ENCODE measurements at regions not wholly inside any gene's neighbourhood (a gene's known extent, or its start where the extent isn't known, plus 50 kb on each side); places are given as distances from the start of the nearest gene placed in this dataset.

DNA sequence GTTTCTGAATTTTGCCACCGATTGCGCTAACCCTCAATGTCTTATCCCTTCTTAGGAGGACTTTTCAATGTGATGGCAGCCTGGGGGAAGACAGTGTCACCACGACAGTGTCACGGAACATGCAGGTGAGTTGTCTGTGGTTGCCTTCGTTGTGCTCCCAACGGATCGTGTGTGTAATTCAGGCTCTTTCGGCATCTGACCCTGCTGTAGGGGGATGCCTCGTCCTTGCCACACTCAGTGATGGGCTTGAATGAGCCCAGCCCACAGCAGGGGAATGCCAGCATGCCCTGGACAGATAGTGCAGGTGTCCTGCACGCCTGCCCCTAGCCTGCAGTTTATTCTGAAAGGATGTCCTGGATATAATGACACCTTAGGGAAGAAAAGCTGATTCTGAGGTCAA, 123.8 kb upstream of the RTL1 start:
- DNase-seq = no peak

DNA sequence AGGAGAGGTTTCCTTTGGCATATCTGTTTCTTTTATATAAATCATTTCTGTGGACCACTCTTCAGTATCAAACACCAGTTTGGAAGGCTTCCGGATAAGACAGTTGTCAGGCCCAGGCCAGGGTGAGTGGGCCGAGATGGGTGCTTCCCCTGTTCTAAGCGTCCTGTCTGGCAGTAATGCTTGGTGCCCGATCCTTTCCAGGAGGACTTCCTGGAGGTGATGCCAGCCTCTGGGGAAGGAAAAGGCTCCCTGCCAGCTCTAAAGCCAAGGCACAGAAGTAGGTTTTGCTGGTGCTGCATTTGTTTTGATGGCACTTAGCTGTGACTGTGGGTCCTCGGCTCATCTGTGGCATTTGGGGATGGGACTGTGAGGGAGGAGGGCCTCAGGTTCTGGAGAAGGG, 124.4 kb upstream of the RTL1 start:
- DNase-seq = no peak

DNA sequence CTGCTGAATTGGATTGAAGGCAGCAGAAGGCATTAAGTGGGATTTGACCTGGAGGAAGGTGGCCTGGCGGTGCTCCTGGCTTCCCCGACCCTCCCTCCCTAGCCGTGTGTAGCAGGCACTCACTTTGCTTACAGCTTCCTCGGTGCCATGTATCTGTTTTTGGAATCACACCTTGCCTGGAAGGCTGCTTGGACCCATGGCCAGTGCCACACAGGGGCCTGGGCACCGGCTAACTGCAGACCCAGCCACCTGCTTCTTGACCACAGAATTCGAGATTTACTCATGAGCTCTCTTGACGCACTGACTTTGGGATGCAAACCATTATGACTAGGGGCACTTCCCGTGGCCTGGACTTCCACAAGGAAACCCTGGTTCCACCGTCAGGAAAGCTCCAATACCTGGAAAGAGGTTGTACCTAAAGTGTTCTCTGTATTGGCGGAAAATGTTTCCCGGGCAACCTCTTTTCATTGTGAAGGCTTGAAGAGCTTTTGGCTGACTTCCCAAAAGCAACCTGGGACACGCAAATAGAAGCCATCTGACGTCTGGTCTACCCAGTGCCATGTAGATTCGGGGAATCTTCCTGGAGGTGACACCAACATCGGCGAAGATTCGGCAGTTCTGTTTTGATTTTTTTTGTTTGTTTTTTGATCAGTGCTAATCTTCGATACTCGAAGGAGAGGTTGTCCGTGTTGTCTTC, 125.6 kb upstream of the RTL1 start:
- DNase-seq = no peak

DNA sequence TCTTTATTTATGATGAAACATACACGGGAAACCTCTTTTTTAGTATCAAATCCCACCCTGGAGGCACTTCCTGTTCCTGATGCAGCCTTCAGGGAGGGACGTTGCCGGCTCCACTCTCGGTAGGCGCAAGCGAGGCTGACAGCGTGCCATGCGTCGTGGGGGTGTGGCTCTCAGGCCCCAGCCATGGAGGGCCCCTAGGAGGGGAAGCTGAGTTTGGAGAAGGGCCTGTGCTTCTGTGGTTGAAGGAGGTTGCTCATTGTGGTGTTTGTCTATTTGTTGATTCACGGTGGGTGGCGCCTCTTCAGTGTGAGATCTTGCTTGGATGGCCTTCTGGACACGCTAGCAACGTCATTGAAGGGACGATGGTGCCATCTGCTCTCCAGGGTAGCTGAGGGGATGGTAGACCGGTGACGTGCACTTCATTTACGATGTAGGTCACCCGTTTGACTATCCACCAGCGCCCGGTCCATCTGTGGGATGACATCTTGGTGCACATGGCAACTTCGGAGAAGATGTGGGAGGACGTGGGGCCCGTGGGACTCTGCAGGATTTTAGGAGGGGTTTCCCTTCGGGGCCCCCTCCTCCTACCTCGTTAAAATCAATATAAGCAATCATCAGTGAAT, 126.3 kb upstream of the RTL1 start:
- DNase-seq = no peak

DNA sequence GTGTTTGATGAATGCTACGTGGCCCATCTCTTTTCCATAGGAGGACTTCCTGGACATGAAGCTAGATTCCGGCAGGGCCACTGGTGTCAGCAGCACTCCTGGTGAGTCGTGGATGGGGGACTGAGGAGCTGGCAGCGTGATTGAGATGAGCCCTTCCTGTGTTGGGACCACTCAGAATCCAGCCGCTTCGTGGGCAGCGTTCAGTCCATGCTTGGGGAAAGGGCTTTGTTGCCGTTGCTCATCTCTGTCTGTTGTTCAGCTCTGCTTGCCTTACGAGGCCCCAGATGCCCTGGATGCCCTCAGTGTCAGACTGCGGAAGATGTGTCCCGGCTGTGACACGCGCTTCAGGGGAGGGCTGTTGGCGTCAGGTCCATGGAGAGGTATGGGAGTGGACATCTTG, 127.1 kb upstream of the RTL1 start:
- no peak for DNase-seq

DNA sequence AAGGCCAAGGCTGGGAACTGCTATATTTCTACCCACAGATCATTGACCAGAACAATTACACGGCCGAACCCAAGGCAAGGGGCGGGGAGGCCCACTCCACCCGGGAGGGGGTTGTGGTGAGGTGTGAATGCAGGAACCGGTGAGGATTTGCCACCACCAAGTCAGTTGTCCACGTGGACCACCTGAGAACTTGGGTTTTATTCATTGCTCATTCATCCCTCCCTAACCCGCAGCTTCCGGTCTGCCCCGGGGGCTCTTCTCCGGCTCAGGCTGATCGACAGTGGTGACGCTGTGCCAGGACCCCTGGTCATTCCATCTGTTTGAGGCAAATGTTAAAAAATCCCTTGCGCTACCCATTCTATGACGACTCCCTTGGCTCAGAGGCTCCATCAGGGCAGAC, 127.7 kb upstream of the RTL1 start:
- no peak for DNase-seq

DNA sequence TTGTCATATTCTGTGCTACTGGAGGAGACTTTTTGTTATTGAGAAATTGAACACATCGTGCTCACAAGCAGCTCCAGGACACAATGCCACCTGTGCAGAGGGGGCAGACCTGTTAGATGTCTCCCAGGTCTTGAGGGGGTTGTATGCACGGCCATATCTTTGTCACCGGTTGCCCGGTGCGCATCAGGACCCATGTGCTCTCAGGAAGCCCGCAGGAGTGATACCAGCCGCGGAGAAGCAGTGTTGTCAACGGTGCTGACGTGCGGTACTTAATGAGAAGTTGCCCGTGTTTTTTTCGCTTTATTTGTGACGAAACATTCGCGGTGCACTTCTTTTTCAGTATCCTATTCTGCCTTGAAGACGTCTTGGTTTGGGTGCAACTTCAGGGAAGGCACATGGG, 128.2 kb upstream of the RTL1 start:
- no peak for DNase-seq

DNA sequence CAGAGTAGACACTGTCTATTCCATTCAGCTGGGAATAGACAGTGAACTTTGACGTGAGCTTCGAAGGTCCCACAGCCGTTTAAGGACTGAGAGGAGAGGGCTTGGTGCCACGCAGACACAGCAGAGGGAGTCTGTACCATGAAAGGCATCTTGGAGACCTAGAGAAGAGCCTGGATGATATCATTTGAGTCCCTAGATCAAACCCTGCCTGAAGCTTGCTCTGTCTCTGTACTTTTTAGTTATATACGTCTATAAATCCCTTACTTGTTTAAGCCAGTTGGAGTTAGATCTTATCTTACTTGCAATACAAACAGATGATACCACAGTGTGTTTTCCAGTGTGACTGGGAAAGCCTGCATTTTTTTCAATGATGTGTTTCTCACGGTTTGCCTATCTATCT, 128.9 kb upstream of the RTL1 start:
- no peak for DNase-seq

DNA sequence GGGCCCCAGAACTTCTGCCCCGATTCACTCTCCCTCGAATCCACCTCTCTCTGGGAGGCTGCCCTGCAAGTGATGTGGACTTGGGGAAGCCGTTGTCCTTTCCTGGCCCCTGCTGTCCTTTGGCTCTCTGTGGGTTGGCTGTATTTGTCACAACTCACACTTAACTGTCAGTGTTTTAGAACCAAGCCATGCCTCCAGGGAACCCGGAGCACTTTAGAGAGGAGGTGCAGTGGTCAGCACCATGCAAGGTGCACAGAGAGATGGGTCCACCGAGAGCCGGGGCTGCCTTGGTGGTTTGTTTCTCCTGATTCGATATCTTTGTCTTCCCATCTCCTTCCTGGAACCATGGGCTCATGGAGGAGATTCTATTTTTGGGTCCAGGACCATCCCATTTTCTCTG, 129.5 kb upstream of the RTL1 start:
- no peak for DNase-seq

DNA sequence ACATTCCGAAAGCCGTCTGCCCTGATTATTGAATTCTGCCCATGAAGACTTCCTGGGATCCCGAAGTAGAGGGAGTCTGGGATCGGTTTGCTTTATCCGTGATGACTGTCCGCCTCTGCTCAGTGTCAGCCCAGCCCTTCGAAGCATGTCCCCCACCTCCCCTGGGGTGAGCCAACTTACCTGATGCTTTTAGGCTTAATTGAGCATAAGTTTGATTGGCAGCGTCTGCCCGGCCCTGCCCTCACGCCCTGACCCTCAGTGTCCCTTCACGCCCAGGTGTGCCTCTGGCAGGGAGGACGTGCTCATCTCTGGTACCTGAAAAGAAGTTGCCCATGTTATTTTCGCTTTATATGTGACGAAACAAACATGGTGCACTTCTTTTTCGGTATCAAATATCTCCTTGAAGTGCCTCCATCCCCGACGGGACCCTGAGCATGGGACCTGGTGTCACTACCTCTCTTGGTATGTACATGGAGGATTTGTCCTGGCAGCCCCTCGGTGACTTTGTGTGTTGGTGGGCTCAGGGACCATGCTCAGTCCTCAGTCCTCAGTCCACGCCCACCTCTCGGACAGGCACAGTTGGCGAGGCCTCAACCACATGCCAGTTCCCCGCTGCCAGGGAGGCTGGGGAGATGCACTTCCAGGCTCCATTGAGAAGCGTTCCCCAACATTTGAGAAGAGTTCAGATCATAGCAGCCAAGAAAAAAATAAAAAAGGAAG, 130.1 kb upstream of the RTL1 start:
- no peak for DNase-seq

DNA sequence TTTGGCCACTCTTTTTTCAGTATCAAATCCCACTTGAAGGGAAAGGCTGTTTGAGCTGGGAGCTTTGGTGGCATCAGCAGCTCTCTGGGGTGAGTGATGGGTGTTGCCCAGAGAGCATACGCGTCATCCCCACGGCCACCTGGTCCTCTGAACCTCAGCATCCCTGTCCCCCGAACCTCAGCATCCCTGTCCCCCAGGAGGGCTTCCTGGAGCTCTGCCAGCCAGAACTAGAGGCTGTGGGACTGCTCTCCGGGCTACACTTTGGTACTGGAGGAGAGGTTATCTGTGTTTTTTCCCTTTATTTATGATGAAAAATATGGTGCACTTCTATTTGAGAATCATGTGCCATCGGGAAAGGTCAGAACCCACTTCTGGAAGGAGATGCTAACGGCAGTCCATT, 131.5 kb upstream of the RTL1 start:
- no peak for DNase-seq

DNA sequence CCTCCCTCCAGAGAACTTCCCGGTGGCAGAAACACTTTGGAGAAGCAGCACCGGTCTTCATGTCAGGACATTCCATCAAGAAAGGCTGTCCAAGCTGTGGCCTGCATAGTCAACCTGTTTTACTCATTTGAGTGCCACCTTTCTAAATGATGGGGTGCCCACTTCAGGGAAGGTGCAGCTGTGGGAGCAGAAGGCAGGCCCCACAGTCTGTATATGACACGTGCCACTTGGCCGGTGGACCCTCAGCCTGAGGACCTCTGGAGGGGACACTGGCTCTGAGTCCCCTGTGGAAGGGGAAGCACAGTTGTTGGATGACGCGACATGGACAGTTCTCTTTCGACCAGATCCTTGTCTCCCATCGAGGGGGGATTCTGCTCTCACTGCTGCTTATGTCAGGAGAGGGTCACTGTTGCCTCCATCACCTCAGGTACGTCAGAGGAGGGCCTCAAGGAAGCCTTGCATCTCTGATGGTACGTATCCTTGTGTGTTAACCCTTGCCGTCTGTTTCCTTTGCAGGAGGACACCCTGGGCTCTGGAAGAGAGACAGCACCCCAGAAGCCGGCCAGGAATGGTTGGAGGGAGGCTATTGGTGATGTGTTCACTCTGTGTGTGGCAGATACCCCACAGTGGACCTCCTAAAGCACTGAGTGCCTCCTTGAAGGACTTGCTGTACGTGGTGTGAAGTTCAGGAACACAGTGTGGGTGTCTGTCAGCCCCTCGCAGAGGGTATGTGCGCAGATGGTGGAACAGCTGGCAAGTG, 132.1 kb upstream of the RTL1 start:
- DNase-seq = no peak

DNA sequence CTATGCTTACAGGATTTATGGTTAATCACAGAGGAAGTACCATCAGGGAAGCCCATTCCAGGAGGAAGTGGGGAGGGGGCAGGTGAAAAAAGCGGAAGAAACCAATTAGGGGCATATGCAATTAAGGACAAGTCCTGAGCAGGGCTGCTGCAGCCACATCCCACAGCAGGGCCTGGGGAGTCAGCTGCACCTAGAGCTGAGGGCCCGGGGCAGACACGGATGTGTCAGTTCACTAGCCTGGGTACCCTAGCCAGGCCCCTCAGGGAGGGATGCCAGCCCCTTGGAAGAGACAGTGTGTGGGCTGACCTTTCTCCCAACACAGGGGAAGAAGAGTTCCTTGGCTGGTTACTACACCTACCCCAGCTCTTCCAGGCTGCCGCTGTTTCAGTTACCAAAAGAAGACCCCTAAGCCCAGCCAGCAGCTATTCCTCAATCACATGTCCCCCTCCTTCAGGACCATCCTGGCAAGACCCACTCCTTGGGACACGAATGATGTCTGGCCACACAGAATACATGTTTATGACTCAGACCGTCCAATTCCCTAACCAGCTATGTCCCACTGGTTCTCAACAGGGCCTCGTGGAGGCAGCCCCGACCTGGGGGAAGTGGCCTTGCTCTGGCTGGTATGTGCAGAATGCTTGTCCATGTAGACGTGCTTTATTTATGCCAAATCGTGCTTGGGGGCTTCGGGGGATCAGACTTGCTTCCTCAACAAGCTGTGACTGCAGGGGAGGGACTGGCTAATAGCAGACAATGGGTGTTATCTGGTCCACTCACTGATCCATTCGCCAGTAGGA, 133.7 kb upstream of the RTL1 start:
- no peak for DNase-seq

DNA sequence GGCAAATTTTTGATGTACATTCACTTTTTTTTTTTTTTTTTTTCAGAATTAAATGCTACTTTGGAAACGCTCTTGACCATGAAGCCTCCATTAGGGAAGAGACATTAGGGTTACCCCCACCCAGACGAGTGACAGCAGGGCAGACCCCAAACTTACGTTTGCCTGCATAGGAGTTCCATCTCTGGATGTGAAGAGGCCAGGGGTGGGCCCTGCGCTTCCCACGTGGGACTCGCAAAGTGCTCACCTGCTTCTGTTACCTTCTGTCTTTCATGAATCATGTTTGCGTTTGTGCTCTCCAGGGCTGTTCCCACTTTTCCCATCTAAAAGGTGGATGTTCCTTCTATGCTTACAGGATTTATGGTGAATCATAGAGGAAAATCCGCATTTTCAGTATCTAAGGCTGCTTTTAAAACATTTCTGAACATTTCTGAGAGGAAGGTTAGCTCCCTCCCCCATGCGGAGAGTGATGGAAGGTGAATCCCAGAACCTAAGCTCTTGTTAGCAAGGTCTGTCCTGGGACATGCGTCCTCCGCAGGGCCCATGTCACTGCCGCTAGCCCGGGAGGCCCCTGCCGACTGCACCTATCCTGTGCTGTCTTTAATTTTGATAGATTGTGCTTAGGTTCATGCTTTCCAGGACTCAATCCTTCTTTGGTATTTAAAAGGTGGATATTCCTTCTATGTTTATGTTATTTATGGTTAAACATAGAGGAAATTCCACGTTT, 135.7 kb upstream of the RTL1 start:
- no peak for DNase-seq

DNA sequence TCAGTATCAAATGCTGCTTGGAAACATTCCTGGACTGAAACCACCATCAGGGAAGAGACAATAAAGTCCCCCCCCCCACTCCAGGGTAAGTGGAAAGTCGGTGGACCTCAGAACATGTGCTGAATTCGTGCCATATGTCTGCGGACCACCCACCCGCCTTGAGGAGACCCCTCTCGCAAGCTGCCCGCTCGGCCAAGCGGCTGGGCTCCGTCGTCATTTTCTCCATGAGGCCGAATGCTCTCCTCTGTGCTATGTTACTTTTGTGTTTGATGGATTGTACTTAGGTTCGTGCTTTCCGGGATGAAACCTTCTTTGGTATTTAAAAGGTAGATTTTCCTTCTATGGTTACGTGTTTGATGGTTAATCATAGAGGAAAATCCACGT, 136.2 kb upstream of the RTL1 start:
- DNase-seq = no peak

DNA sequence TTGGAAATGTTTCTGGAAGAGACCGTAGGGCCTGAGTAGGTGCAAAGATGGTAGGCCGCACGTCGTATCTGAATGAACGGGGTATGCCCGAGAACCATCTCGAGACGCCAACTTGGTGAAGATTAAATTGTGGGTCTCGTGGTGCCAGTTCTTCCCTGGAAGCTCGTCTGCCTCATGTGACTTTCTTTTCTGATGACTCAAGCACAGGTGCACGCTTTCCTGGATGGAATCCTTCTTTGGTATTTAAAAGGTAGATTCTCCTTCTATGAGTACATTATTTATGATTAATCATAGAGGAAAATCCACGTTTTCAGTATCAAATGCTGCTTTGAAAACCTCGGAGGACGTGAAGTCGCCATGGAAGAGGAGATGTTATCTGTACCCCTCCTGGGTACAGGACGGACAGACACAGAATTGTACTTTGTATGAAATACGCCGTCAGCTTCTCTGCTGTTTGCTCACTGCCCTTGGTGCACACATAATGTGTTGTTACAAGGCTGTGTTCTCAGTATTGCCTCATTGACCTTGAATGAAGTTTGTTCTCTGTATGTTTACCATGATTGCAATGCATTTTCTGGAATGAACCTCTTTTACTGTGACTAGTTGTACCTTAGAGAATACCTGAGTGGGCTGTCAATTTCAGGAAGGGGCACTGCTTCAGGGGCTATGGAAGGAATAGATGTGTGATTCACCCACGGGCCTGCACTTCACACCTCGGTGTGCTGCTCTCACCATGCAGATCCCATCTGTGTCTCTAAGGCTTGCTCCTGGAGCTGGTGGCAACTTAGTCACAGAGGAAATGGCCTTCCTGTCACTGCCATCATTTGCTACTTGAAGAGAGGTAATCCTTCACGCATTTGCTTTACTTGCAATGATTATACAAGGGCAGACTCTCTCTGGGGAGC, 137.3 kb upstream of the RTL1 start:
- no peak for DNase-seq

DNA sequence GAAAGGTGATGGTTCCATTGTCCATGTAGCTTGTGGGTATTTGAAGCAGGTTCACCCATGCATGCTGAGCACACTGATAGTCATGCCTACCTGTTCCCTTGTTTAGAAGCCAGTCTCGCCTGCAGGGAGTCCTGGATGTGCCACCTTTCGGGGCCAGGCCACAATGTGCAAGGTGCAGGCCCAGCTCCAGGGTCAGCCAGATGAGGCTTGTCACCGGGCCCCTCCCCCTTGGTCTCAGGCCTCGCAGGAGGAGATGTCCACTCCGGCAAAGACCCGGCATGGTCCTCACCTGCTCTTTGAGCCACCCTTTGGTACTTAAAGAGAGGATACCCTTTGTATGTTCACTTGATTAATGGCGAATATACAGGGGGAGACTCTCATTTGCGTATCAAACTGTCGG, 140.4 kb upstream of the RTL1 start:
- DNase-seq = no peak

DNA sequence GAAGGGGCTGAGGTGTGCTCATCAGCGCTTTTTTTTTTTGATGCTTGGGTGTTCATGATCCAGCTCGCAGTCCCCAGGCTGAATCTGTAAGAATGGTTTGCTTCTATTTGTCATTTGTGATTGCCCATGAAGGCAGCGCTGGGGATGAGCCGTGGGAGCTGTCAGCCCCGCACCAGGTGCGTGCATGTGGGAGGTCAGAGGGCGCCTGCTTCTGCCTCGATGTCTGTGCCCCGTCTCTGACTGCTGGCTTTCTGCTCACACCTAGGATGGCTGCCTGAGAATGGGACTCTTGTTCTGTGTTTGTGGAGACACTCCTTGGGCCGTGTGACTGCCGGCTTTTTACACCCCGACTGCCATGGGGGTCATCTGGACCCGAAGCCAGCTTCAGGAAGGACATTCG, 141.2 kb upstream of the RTL1 start:
- no peak for DNase-seq

DNA sequence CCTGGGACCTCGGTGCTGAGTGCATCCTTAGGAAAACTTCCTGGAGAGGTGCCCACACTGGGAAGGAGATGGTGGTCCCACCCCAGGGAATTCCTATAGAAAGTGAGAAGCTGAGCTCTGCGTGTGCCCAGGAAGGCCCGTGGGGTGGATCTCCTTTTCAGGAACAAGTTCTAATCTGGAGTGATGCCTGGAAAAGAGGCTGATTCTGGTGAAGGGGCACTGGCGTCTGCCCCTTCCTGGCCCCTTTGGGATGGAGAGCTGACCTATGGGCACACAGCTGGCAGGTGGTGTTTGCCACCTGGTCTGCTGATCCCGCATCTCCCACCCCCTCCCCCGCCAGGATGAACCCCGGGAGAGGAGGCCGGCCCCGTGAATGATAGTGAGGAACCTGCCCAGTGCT, 142.0 kb upstream of the RTL1 start:
- no peak for DNase-seq

DNA sequence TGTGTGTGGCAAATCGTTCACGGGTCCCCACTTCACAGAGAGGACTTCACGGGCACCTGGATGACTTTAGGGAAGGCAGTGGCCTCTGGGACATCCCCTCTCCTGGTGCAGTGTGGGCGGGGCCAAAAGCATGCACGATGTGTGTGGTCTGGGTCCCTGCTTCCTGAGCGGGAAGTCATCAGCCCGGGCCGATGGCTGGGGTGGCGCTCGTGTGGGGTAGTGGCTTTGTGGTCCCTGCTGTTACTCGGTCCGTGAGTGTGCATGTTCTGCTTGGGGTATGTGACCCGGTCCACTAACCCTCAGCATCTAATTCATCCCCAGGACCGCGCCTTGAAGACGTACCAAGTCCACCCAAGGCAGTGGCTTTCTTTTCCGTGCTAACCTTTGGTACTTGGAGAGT, 142.5 kb upstream of the RTL1 start:
- no peak for DNase-seq

DNA sequence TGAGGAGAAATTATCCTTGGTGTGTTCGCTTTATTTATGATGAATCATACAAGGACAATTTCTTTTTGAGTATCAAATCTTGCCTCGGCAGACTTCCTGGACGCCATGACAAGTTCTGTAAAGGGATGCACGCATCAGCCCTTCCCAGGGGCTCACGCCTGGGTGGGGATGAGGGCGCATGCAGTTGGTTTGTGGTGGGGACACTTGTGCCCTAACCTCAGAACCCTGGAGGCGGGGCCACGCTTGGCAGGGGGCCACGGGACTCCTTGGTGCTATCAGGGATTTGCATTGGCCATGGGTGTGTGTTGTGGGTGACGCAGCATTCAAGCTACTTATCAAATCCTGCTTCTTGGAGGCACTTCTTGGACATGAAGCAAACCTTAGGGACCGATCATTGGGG, 143.8 kb upstream of the RTL1 start:
- DNase-seq = no peak
